CD4-positive, alpha-beta T cell (primary cell): ENCODE measurements at regions not wholly inside any gene's neighbourhood (a gene's known extent, or its start where the extent isn't known, plus 50 kb on each side); places are given as distances from the start of the nearest gene placed in this dataset.

ENCODE experiments used
- ATAC-seq: fragments of 200-7000 bp; cut with Tn5 transposase; one replicate; pipeline ENCODE4 v1.10.0; 2022; ENCODE audit warnings: mild to moderate bottlenecking; ENCODE audit not compliant: poor library complexity
- CTCF ChIA-PET: fragments of 350-600 bp; sonication (Branson Sonifier 250); formaldehyde crosslinking; loops from one replicate; lab custom pipeline; 2021; ENCODE audit warnings: antibody characterized with exemption, inconsistent platforms; lab: Charles Lee
- POLR2A ChIA-PET: fragments of 350-600 bp; sonication (Branson Sonifier 250); formaldehyde crosslinking; loops from one replicate; lab custom pipeline; 2021; ENCODE audit warnings: antibody characterized with exemption, inconsistent platforms; lab: Charles Lee
- DNase-seq, 14 experiments: peaks; one replicate each; pipeline ENCODE4 v3.0.0-alpha.2; 2013 to 2020; ENCODE audit warnings: mixed read lengths in 2 of 14
- H3K27ac ChIP-seq, 2 donors: one replicate each; pipeline versions ENCODE4 v1.5.1 to v1.7.0; 2013; ENCODE audit warnings: low read length in 2 of 2, low read depth in 1 of 2, mild to moderate bottlenecking in 1 of 2
- H3K27me3 ChIP-seq, 2 experiments: 1 replicate in 1 of 2; 2 replicates in 1 of 2; pipeline versions ENCODE4 v1.6.1 to v1.7.0; 2013; ENCODE audit warnings: low read length in 2 of 2, control low read depth in 1 of 2, mild to moderate bottlenecking in 1 of 2, moderate library complexity in 1 of 2; ENCODE audit not compliant: insufficient read depth in 2 of 2, control insufficient read depth in 1 of 2
- H3K36me3 ChIP-seq: one replicate; pipeline ENCODE4 v1.6.1; 2013; ENCODE audit warnings: low read length, control low read depth; ENCODE audit not compliant: insufficient read depth
- H3K4me1 ChIP-seq: one replicate; pipeline ENCODE4 v1.6.1; 2013; ENCODE audit warnings: low read length, control low read depth; ENCODE audit not compliant: insufficient read depth
- H3K4me3 ChIP-seq: one replicate; pipeline ENCODE4 v1.5.1; 2013; ENCODE audit warnings: mild to moderate bottlenecking, low read length, moderate library complexity
- H3K9me3 ChIP-seq, 2 experiments: 1 replicate in 1 of 2; 2 replicates in 1 of 2; pipeline versions ENCODE4 v1.6.1 to v1.7.0; 2013; ENCODE audit warnings: low read length in 2 of 2, mild to moderate bottlenecking in 2 of 2, control low read depth in 1 of 2, moderate library complexity in 1 of 2; ENCODE audit not compliant: control insufficient read depth in 1 of 2, insufficient read depth in 1 of 2
- H3K27ac Mint-ChIP-seq: one replicate; pipeline ENCODE4 v1.8.0; 2020; ENCODE audit warnings: mixed read lengths
- H3K27me3 Mint-ChIP-seq: one replicate; pipeline ENCODE4 v1.8.0; 2021; ENCODE audit warnings: mixed read lengths
- H3K36me3 Mint-ChIP-seq: one replicate; pipeline ENCODE4 v1.8.0; 2021; ENCODE audit warnings: low read depth, mixed read lengths
- H3K4me1 Mint-ChIP-seq: one replicate; pipeline ENCODE4 v1.8.0; 2021; ENCODE audit warnings: low read depth, mixed read lengths
- H3K4me3 Mint-ChIP-seq: one replicate; pipeline ENCODE4 v1.8.0; 2020; ENCODE audit warnings: mild to moderate bottlenecking, mixed read lengths
- H3K9me3 Mint-ChIP-seq: one replicate; pipeline ENCODE4 v1.8.0; 2020; ENCODE audit warnings: mixed read lengths
- intact Hi-C, 2 experiments: fragments of 100-400 bp; cut with DNase I in 1 of 2; cut with micrococcal nuclease in 1 of 2; formaldehyde crosslinking; loops; one replicate each; pipeline versions ENCODE4 v1.15.1 to v1.9.0; 2023 to 2025; cut with DNase I, micrococcal nuclease
- TF ChIP-seq, protein P1 (sequence below): fragments of 200-600 bp; IDR thresholded peaks from one replicate; pipeline ENCODE4 v1.8.0; 2022; ENCODE audit warnings: antibody characterized with exemption, mild to moderate bottlenecking

- intact Hi-C loops, result no loop called here
- H3K4me1 Mint-ChIP-seq, result no peaks in the 10 kb centered on the region
- CTCF ChIA-PET, result no interaction called here
These were observed 266.6 kb downstream of the TFCP2L1 start for GRCh38 chr2:121018136-121019061.

GRCh38 chr2:121019071-121019470, 265.9 kb downstream of the TFCP2L1 start:
- Histone ChIP-seq H3K9me3 (peaks cover 0 to 25% of the 10 kb centered on the region in 2 experiments), H3K27ac (no peak overlapping the region), H3K36me3 (no peaks in the 10 kb centered on the region), H3K4me1 (no peaks in the 10 kb centered on the region), H3K4me3 (no peak overlapping the region), H3K27me3 (no peaks in the 10 kb centered on the region)
- Mint-ChIP-seq H3K9me3 (no peaks in the 10 kb centered on the region), H3K27me3 (peaks cover 15% of the 10 kb centered on the region), H3K36me3 (no peaks in the 10 kb centered on the region), H3K4me1 (no peaks in the 10 kb centered on the region), H3K4me3 (no peak overlapping the region), H3K27ac (no peak overlapping the region)
- POLR2A ChIA-PET, result no interaction called here
- intact Hi-C loops, result no loop called here
- CTCF ChIA-PET, result no interaction called here
- TF ChIP-seq, protein P1, sequence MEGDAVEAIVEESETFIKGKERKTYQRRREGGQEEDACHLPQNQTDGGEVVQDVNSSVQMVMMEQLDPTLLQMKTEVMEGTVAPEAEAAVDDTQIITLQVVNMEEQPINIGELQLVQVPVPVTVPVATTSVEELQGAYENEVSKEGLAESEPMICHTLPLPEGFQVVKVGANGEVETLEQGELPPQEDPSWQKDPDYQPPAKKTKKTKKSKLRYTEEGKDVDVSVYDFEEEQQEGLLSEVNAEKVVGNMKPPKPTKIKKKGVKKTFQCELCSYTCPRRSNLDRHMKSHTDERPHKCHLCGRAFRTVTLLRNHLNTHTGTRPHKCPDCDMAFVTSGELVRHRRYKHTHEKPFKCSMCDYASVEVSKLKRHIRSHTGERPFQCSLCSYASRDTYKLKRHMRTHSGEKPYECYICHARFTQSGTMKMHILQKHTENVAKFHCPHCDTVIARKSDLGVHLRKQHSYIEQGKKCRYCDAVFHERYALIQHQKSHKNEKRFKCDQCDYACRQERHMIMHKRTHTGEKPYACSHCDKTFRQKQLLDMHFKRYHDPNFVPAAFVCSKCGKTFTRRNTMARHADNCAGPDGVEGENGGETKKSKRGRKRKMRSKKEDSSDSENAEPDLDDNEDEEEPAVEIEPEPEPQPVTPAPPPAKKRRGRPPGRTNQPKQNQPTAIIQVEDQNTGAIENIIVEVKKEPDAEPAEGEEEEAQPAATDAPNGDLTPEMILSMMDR, result no peak
- DNase-seq (no peak), ATAC-seq (no peak)

More at GRCh38 chr2:121018136-121019061, 266.6 kb downstream of the TFCP2L1 start:
- POLR2A ChIA-PET, result no interaction called here
- Mint-ChIP-seq H3K9me3 (no peaks in the 10 kb centered on the region), H3K4me3 (no peak overlapping the region), H3K27ac (no peak overlapping the region), H3K27me3 (peaks cover 15% of the 10 kb centered on the region), H3K36me3 (no peaks in the 10 kb centered on the region)
- peaks cover 0 to 25% of the 10 kb centered on the region in 2 experiments for H3K9me3 ChIP-seq
- ATAC-seq, result no peak
- no peak overlapping the region for H3K27ac ChIP-seq
- H3K27me3 ChIP-seq, result no peaks in the 10 kb centered on the region
- H3K4me3 ChIP-seq, result no peak overlapping the region
- no peaks in the 10 kb centered on the region for H3K36me3 ChIP-seq
- TF ChIP-seq, protein P1, result no peak
- no peaks in the 10 kb centered on the region for H3K4me1 ChIP-seq
- no peak for DNase-seq

GRCh38 chr2:121019756-121020155, 265.2 kb downstream of the TFCP2L1 start:
- Mint-ChIP-seq H3K4me1 (no peaks in the 10 kb centered on the region), H3K4me3 (no peak overlapping the region), H3K27me3 (peaks cover 15% of the 10 kb centered on the region), H3K36me3 (no peaks in the 10 kb centered on the region), H3K9me3 (no peaks in the 10 kb centered on the region), H3K27ac (no peak overlapping the region)
- Histone ChIP-seq H3K4me3 (no peak overlapping the region), H3K27ac (no peak overlapping the region), H3K36me3 (no peaks in the 10 kb centered on the region), H3K4me1 (no peaks in the 10 kb centered on the region), H3K27me3 (no peaks in the 10 kb centered on the region), H3K9me3 (peaks cover 0 to 25% of the 10 kb centered on the region in 2 experiments)
- ChIA-PET POLR2A (no interaction called here), CTCF (no interaction called here)
- ATAC-seq (no peak), DNase-seq (no peak)
- intact Hi-C loops, result no loop called here
- TF ChIP-seq, protein P1, result no peak
